Transverse colon (tissue), 3 donors: ENCODE measurements at regions not wholly inside any gene's neighbourhood (a gene's known extent, or its start where the extent isn't known, plus 50 kb on each side); places are given as distances from the start of the nearest gene placed in this dataset.

ENCODE experiments used
- EP300 ChIP-seq: sonication (generic); formaldehyde crosslinking; IDR thresholded peaks from one replicate; pipeline ENCODE4 v1.6.1; 2017; ENCODE audit warnings: antibody characterized with exemption, low read depth
- POLR2A ChIP-seq: fragments of 450-650 bp; IDR thresholded peaks from one replicate; pipeline ENCODE4 v1.6.1; 2016; ENCODE audit warnings: antibody characterized with exemption, mild to moderate bottlenecking, moderate library complexity
- TF ChIP-seq, protein P1 (sequence below), 5 experiments: fragments of 200-600 bp in 3 of 5; fragments of 450-650 bp in 2 of 5; sonication (generic) in 3 of 5; IDR thresholded peaks; 1 replicate in 2 of 5; 2 replicates in 3 of 5; pipeline ENCODE4 v1.5.1; 2016 to 2017; ENCODE audit warnings: antibody characterized with exemption in 5 of 5, inconsistent platforms in 3 of 5, mild to moderate bottlenecking in 2 of 5, moderate library complexity in 1 of 5

DNA sequence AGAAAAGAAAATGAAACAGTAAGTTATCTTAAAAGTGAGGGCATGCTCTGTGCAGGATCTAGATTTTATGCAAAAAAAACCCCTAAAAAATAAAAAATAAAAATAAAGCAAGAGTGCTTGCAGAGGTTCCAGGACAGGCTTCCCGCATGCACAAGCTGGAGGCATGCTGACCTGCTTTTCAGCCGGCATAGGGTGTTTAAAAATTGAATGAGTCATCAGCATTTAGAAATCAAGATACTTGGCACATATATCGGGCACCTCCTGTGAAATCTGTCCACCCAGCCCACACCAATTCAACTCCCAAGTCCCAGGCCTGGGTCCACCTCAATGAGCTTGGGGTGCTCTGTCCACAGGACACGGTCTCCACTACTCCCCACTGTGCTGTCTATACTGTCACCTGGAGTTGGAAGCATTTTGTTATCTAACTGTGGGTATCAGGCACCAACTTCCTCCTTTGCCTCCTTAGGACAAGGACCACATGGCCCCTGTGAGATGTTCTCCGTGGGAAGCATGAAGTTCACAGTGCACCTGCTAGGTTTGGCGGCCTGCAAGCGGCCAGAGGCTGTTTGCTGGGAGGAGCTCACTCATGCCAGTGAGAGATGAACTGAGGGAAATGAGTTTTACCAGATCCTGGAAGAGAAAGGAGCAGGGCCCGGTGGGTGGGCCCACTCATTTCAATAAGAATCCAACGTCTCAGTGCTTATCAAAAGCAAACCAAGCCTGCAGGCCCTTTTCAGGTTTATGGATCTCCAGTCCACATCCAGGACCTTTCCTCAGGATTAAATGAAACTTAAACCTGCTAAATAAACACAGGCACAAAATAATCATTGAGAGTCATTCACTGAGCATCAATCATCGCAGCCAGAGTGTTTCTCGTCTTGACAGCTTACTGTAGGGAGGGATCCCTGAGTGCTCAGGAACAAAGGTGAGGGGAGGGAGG is 121.1 kb downstream of the FOXA2 start:
- TF ChIP-seq, protein P1, sequence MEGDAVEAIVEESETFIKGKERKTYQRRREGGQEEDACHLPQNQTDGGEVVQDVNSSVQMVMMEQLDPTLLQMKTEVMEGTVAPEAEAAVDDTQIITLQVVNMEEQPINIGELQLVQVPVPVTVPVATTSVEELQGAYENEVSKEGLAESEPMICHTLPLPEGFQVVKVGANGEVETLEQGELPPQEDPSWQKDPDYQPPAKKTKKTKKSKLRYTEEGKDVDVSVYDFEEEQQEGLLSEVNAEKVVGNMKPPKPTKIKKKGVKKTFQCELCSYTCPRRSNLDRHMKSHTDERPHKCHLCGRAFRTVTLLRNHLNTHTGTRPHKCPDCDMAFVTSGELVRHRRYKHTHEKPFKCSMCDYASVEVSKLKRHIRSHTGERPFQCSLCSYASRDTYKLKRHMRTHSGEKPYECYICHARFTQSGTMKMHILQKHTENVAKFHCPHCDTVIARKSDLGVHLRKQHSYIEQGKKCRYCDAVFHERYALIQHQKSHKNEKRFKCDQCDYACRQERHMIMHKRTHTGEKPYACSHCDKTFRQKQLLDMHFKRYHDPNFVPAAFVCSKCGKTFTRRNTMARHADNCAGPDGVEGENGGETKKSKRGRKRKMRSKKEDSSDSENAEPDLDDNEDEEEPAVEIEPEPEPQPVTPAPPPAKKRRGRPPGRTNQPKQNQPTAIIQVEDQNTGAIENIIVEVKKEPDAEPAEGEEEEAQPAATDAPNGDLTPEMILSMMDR (IDR thresholded peaks at IDR 0.05): no peak
- TF ChIP-seq POLR2A (no peak), EP300 (no peak)
